ENCODE measurements at regions not wholly inside any gene's neighbourhood (a gene's known extent, or its start where the extent isn't known, plus 50 kb on each side); places are given as distances from the start of the nearest gene placed in this dataset.

- TF ChIP-seq CTCF (IDR thresholded peaks at IDR 0.05; ENCODE audit: low read depth, low read length), result 0 out of 2 replicates have a peak, but pooled peaks have one; percentile 7
- TF ChIP-seq EZH2phosphoT487 (IDR thresholded peaks at IDR 0.05; ENCODE audit: low read depth), result no peak
These were observed 279.8 kb downstream of the UTP18 start for GRCh38 chr17:51540151-51540550.
